Stimulated activated naive B cell treated with anti-CD40 and anti-IgM and Interleukin-4, amounts not matched to agents 10 μg/mL and 1 μg/mL and 100 μg/mL, for 72 hours (primary cell): ENCODE measurements at regions not wholly inside any gene's neighbourhood (a gene's known extent, or its start where the extent isn't known, plus 50 kb on each side); places are given as distances from the start of the nearest gene placed in this dataset.
A peak's percentile ranks its signal among the peaks of the same experiment; 100 is the strongest.

Experiments
- ATAC-seq, 2 donors: fragments of 150-1000 bp; cut with Tn5 transposase; replicated peaks; 2 replicates each; pipeline ENCODE4 v1.10.0; 2021; ENCODE audit warnings: moderate library complexity in 1 of 2
- DNase-seq: peaks from one replicate; pipeline ENCODE4 v3.0.0; 2021
- H3K27ac Mint-ChIP-seq: one replicate; pipeline ENCODE4 v1.8.0; 2022; ENCODE audit warnings: mild to moderate bottlenecking, mixed read lengths
- H3K27me3 Mint-ChIP-seq, 2 donors: one replicate each; pipeline ENCODE4 v1.8.0; 2022; ENCODE audit warnings: mixed read lengths in 2 of 2
- H3K36me3 Mint-ChIP-seq, 2 donors: one replicate each; pipeline ENCODE4 v1.8.0; 2022; ENCODE audit warnings: mixed read lengths in 2 of 2, mild to moderate bottlenecking in 1 of 2
- H3K4me1 Mint-ChIP-seq, 2 donors: one replicate each; pipeline ENCODE4 v1.8.0; 2022; ENCODE audit warnings: mixed read lengths in 2 of 2, mild to moderate bottlenecking in 1 of 2
- H3K4me3 Mint-ChIP-seq, 2 donors: one replicate each; pipeline ENCODE4 v1.8.0; 2022; ENCODE audit warnings: mild to moderate bottlenecking in 2 of 2, mixed read lengths in 2 of 2, moderate library complexity in 1 of 2
- H3K9me3 Mint-ChIP-seq, 2 donors: one replicate each; pipeline ENCODE4 v1.8.0; 2022; ENCODE audit warnings: mixed read lengths in 2 of 2, mild to moderate bottlenecking in 1 of 2

GRCh38 chr20:56974499-56975250 lies 291.8 kb downstream of the BMP7 start:
- no peak overlapping the region for H3K27ac Mint-ChIP-seq
- peaks cover 47 to 59% of the 10 kb centered on the region in 2 donors for H3K27me3 Mint-ChIP-seq
- H3K9me3 Mint-ChIP-seq: no peaks in the 10 kb centered on the region
- DNase-seq: no peak
- H3K36me3 Mint-ChIP-seq: no peaks in the 10 kb centered on the region
- ATAC-seq: peak in 1 of 2 donors; percentile 25
- no peaks in the 10 kb centered on the region for H3K4me1 Mint-ChIP-seq
- no peak overlapping the region for H3K4me3 Mint-ChIP-seq

GRCh38 chr20:56975838-56976237 lies 290.6 kb downstream of the BMP7 start:
- H3K4me3 Mint-ChIP-seq: no peak overlapping the region
- no peaks in the 10 kb centered on the region for H3K36me3 Mint-ChIP-seq
- H3K9me3 Mint-ChIP-seq: no peaks in the 10 kb centered on the region
- no peaks in the 10 kb centered on the region for H3K4me1 Mint-ChIP-seq
- H3K27ac Mint-ChIP-seq: no peak overlapping the region
- peaks cover 50 to 54% of the 10 kb centered on the region in 2 donors for H3K27me3 Mint-ChIP-seq
- no peak for ATAC-seq
- no peak for DNase-seq

GRCh38 chr20:56976336-56976735 lies 290.1 kb downstream of the BMP7 start:
- peaks cover 54 to 55% of the 10 kb centered on the region in 2 donors for H3K27me3 Mint-ChIP-seq
- no peak for ATAC-seq

GRCh38 chr20:56978475-56978874 lies 288.0 kb downstream of the BMP7 start:
- H3K4me3 Mint-ChIP-seq: no peak overlapping the region
- H3K4me1 Mint-ChIP-seq: no peaks in the 10 kb centered on the region
- no peak overlapping the region for H3K27ac Mint-ChIP-seq
- H3K9me3 Mint-ChIP-seq: no peaks in the 10 kb centered on the region
- H3K36me3 Mint-ChIP-seq: no peaks in the 10 kb centered on the region
- ATAC-seq: no peak
- no peak for DNase-seq
- H3K27me3 Mint-ChIP-seq: peaks cover 44 to 56% of the 10 kb centered on the region in 2 donors

More at GRCh38 chr20:56976336-56976735, 290.1 kb downstream of the BMP7 start:
- Mint-ChIP-seq H3K36me3 (no peaks in the 10 kb centered on the region), H3K9me3 (no peaks in the 10 kb centered on the region), H3K27ac (no peak overlapping the region), H3K4me1 (no peaks in the 10 kb centered on the region), H3K4me3 (no peak overlapping the region)
- no peak for DNase-seq

DNA sequence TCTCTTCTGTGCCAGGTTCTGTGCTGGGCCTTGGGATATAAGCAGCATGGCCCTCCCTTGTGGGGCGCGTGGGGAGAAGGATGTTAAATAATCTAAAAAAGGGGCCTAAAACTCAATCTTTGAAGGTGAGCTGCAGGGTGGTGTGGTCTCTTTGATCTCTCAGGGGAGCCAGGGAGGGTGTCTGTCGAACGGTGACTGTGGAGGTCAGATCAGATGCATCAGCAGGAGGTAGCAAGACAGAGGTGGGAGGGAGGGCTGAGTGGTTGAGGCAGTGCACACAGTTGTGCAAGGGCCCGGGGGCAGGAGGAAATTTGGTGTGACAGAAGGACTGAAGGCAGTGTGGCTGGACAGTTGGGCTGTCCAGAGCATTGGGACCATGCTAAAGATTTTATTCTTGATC lies 287.3 kb downstream of the BMP7 start:
- H3K9me3 Mint-ChIP-seq: peaks cover under 1 to 2% of the 10 kb centered on the region in 2 donors
- peaks cover 37 to 49% of the 10 kb centered on the region in 2 donors for H3K27me3 Mint-ChIP-seq
- no peak overlapping the region for H3K4me3 Mint-ChIP-seq
- H3K36me3 Mint-ChIP-seq: no peaks in the 10 kb centered on the region
- no peak for DNase-seq
- H3K4me1 Mint-ChIP-seq: no peaks in the 10 kb centered on the region
- no peak overlapping the region for H3K27ac Mint-ChIP-seq
- no peak for ATAC-seq

DNA sequence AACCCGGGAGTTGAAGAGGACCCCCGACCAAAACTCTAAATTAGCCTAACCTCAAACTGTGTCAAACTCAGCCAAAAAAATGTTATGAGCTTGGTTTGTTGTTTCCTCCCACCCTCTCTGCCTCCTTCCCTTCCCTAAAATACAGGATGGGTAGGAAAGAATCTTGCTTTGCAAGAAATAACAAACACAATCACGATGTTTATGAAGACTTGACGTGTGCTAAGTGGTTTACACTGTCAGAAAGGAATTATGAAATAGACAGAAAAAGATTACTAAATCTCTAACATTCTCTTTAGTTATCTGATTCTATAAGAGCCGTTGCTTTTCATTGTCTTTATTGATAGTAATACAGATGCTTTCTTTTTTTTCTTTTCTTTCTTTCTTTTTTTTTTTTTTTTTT lies 285.1 kb downstream of the BMP7 start:
- H3K9me3 Mint-ChIP-seq: peaks cover 2 to 12% of the 10 kb centered on the region in 2 donors
- H3K4me3 Mint-ChIP-seq: no peak overlapping the region
- DNase-seq: no peak
- peaks cover 22 to 29% of the 10 kb centered on the region in 2 donors for H3K27me3 Mint-ChIP-seq
- no peak overlapping the region for H3K27ac Mint-ChIP-seq
- no peaks in the 10 kb centered on the region for H3K36me3 Mint-ChIP-seq
- ATAC-seq: no peak
- no peaks in the 10 kb centered on the region for H3K4me1 Mint-ChIP-seq

DNA sequence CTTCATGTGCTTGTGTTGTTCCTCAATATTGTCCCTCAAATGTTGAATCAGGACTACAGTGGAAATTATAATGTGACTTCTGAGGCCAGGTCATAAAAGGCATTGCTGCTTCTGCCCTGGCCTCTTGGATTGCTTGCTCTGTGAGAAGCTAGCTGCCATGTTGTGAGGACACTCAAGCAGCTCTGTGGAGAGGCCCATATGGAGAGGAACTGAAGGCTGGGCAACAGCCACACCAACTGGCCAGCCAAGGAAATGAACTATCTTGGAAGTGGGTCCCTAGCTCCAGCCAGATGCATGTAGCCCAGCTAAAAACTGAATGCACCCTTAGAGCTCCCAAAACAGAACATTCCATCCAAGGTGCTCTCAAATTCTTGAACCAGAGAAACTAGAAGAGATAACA lies 282.6 kb downstream of the BMP7 start:
- no peak overlapping the region for H3K27ac Mint-ChIP-seq
- H3K27me3 Mint-ChIP-seq: peaks cover 13 to 22% of the 10 kb centered on the region in 2 donors
- no peaks in the 10 kb centered on the region for H3K4me1 Mint-ChIP-seq
- H3K4me3 Mint-ChIP-seq: no peak overlapping the region
- H3K36me3 Mint-ChIP-seq: no peaks in the 10 kb centered on the region
- no peak for DNase-seq
- ATAC-seq: no peak
- peaks cover 2 to 16% of the 10 kb centered on the region in 2 donors for H3K9me3 Mint-ChIP-seq

- Mint-ChIP-seq H3K4me1 (no peaks in the 10 kb centered on the region), H3K4me3 (no peak overlapping the region), H3K9me3 (peaks cover 2 to 16% of the 10 kb centered on the region in 2 donors), H3K36me3 (no peaks in the 10 kb centered on the region), H3K27me3 (peaks cover 8 to 26% of the 10 kb centered on the region in 2 donors), H3K27ac (no peak overlapping the region)
- ATAC-seq (no peak), DNase-seq (no peak)
Observed at GRCh38 chr20:56985066-56985685, 281.3 kb downstream of the BMP7 start.

DNA sequence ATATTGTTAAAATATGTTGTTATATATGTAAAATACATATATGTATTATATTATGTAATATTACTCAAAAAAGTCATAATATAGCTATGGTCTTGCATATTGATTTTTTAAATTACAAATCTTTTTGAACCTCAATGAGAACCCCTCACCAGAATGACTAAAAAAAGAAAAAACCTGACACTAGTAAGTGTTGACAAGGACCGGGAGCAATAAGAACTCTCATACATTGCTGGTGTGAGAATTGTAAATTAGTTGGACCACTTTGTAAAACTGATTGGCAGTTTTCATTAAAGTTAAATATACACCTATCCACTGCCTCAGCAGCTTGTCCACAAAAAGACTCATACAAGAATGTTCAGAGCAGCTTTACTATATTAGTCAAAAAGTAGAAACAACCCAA lies 280.0 kb downstream of the BMP7 start:
- Mint-ChIP-seq H3K9me3 (peaks cover 2 to 16% of the 10 kb centered on the region in 2 donors), H3K27me3 (peaks cover 17 to 18% of the 10 kb centered on the region in 2 donors), H3K27ac (no peak overlapping the region), H3K4me3 (no peak overlapping the region), H3K36me3 (no peaks in the 10 kb centered on the region), H3K4me1 (no peaks in the 10 kb centered on the region)
- ATAC-seq (no peak), DNase-seq (no peak)

- Mint-ChIP-seq H3K4me1 (no peaks in the 10 kb centered on the region), H3K27me3 (peaks cover 17 to 22% of the 10 kb centered on the region in 2 donors), H3K36me3 (no peaks in the 10 kb centered on the region), H3K4me3 (no peak overlapping the region), H3K9me3 (peaks cover 2 to 16% of the 10 kb centered on the region in 2 donors), H3K27ac (no peak overlapping the region)
- ATAC-seq (no peak), DNase-seq (no peak)
Observed at GRCh38 chr20:56986931-56987720, 279.3 kb downstream of the BMP7 start.

DNA sequence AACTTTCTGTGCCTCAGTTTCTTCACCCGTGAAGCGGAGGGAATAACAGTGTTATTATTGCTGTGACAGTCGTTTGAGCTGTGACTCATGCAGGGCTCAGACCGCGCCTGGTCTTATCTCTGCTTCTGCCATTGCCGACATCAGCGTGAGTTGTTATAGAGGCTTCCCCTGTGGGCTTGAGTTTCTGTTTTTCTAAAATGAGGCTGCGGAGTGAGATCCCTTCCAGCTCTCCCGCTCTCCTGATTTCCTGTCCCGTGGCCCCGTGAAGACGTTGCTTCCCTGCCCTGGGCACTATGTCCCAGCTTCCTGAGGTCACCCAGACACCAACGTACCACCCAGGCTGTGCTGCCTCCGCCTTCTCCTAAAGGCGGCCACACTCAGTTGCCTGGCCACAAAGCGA lies 278.5 kb downstream of the BMP7 start:
- ATAC-seq (no peak), DNase-seq (no peak)
- Mint-ChIP-seq H3K36me3 (no peaks in the 10 kb centered on the region), H3K4me1 (no peaks in the 10 kb centered on the region), H3K27ac (no peak overlapping the region), H3K4me3 (no peak overlapping the region), H3K27me3 (peaks cover 17 to 24% of the 10 kb centered on the region in 2 donors), H3K9me3 (peaks cover 2 to 16% of the 10 kb centered on the region in 2 donors)

- DNase-seq: no peak
- Mint-ChIP-seq H3K4me1 (no peaks in the 10 kb centered on the region), H3K36me3 (no peaks in the 10 kb centered on the region), H3K27ac (no peak overlapping the region), H3K9me3 (peaks cover 2 to 16% of the 10 kb centered on the region in 2 donors), H3K27me3 (peaks cover 17 to 24% of the 10 kb centered on the region in 2 donors), H3K4me3 (no peak overlapping the region)
- no peak for ATAC-seq
Observed at GRCh38 chr20:56988446-56988845, 278.0 kb downstream of the BMP7 start.

DNA sequence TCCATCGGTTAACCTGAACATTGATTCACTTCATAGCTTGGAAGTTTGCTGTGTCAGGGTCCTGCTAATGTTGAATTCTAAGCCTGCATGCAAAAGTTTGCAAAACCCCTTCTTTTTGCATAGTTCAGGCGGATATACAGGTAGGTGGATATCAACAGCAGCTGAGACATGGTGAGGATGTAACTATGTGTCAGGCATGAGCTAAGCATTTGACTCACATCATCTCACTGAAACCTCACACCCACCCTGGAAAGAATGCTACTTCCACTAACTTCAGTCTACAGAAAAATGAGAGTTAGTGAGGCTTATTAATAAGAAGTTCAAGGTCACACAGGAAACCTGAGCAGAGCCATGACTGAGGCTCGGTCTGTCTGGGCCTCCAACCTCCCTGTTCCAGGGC lies 276.9 kb downstream of the BMP7 start:
- no peak overlapping the region for H3K27ac Mint-ChIP-seq

DNA sequence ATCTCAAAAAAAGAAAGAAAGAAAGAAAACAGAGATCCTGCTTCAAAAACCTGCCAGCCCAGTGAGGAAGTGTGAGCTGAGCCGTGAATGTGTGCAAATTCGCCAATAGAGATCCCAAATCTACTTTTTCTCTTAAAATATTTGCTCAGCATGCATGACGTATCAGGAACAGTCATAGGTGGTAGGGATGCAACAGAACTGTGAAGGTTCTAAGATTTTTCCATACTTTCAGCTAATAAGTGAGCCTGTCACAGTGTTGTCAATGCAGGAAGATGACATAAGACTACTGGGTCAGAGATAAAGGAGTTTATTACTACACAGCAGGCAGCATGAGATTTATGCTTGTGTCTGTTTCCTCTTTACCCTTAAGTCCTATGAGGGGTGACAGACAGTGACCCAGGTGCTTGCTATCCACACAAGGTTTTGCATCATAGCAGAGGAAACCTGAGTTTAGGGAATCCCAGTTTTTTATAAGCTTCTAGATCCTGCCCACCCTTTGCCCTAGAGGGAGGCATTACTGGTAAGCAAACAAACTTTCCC lies 273.4 kb downstream of the BMP7 start:
- Mint-ChIP-seq H3K36me3 (no peaks in the 10 kb centered on the region), H3K27me3 (peaks cover 16 to 22% of the 10 kb centered on the region in 2 donors), H3K9me3 (peaks cover 0 to 2% of the 10 kb centered on the region in 2 donors), H3K4me3 (no peak overlapping the region), H3K27ac (no peak overlapping the region), H3K4me1 (no peaks in the 10 kb centered on the region)
- no peak for ATAC-seq
- DNase-seq: no peak

More for the DNA sequence above, 276.9 kb downstream of the BMP7 start:
- ATAC-seq: no peak
- H3K36me3 Mint-ChIP-seq: no peaks in the 10 kb centered on the region
- peaks cover 0 to 10% of the 10 kb centered on the region in 2 donors for H3K9me3 Mint-ChIP-seq
- peaks cover 17 to 24% of the 10 kb centered on the region in 2 donors for H3K27me3 Mint-ChIP-seq
- no peaks in the 10 kb centered on the region for H3K4me1 Mint-ChIP-seq
- DNase-seq: no peak
- no peak overlapping the region for H3K4me3 Mint-ChIP-seq
